ENCODE measurements at regions not wholly inside any gene's neighbourhood (a gene's known extent, or its start where the extent isn't known, plus 50 kb on each side); places are given as distances from the start of the nearest gene placed in this dataset.

GRCh38 chr4:52410971-52411370, 248.1 kb downstream of the USP46 start:
- no peak for TF ChIP-seq CTCF (IDR thresholded peaks at IDR 0.05; ENCODE audit: insufficient read depth, low read length, poor library complexity, severe bottlenecking)
- Histone ChIP-seq H3K36me3 (ENCODE audit: control insufficient read depth, insufficient read depth, low read length) (no peaks in the 10 kb centered on the region), H3K4me3 (ENCODE audit: low read depth, low read length) (no peak overlapping the region), H3K27me3 (ENCODE audit: control insufficient read depth, insufficient read depth, low read length) (no peaks in the 10 kb centered on the region)
- no peak for DNase-seq (ENCODE audit: low read depth)

GRCh38 chr4:52420330-52420729, 238.8 kb downstream of the USP46 start:
- no peaks in the 10 kb centered on the region for H3K36me3 ChIP-seq (ENCODE audit: control insufficient read depth, insufficient read depth, low read length)
- no peak for TF ChIP-seq CTCF (IDR thresholded peaks at IDR 0.05; ENCODE audit: insufficient read depth, low read length, poor library complexity, severe bottlenecking)
- no peaks in the 10 kb centered on the region for H3K27me3 ChIP-seq (ENCODE audit: control insufficient read depth, insufficient read depth, low read length)
- H3K4me3 ChIP-seq (ENCODE audit: low read depth, low read length), result no peak overlapping the region
- DNase-seq (ENCODE audit: low read depth), result no peak

GRCh38 chr4:52421811-52422213, 237.3 kb downstream of the USP46 start:
- Histone ChIP-seq H3K36me3 (ENCODE audit: control insufficient read depth, insufficient read depth, low read length) (no peaks in the 10 kb centered on the region), H3K4me3 (ENCODE audit: low read depth, low read length) (no peak overlapping the region), H3K27me3 (ENCODE audit: control insufficient read depth, insufficient read depth, low read length) (no peaks in the 10 kb centered on the region)
- TF ChIP-seq CTCF (IDR thresholded peaks at IDR 0.05; ENCODE audit: insufficient read depth, low read length, poor library complexity, severe bottlenecking), result no peak
- no peak for DNase-seq (ENCODE audit: low read depth)

- no peaks in the 10 kb centered on the region for H3K36me3 ChIP-seq (ENCODE audit: control insufficient read depth, insufficient read depth, low read length)
- DNase-seq (ENCODE audit: low read depth), result no peak
- H3K4me3 ChIP-seq (ENCODE audit: low read depth, low read length), result no peak overlapping the region
- no peak for TF ChIP-seq CTCF (IDR thresholded peaks at IDR 0.05; ENCODE audit: insufficient read depth, low read length, poor library complexity, severe bottlenecking)
- no peaks in the 10 kb centered on the region for H3K27me3 ChIP-seq (ENCODE audit: control insufficient read depth, insufficient read depth, low read length)
These were observed 235.1 kb downstream of the USP46 start for GRCh38 chr4:52423967-52424366.

- no peaks in the 10 kb centered on the region for H3K36me3 ChIP-seq (ENCODE audit: control insufficient read depth, insufficient read depth, low read length)
- TF ChIP-seq CTCF (IDR thresholded peaks at IDR 0.05; ENCODE audit: insufficient read depth, low read length, poor library complexity, severe bottlenecking), result no peak
- H3K27me3 ChIP-seq (ENCODE audit: control insufficient read depth, insufficient read depth, low read length), result no peaks in the 10 kb centered on the region
- no peak overlapping the region for H3K4me3 ChIP-seq (ENCODE audit: low read depth, low read length)
- DNase-seq (ENCODE audit: low read depth), result no peak
These were observed 233.3 kb downstream of the USP46 start for GRCh38 chr4:52425751-52426326.

- no peaks in the 10 kb centered on the region for H3K27me3 ChIP-seq (ENCODE audit: control insufficient read depth, insufficient read depth, low read length)
- DNase-seq (ENCODE audit: low read depth), result no peak
- no peak for TF ChIP-seq CTCF (IDR thresholded peaks at IDR 0.05; ENCODE audit: insufficient read depth, low read length, poor library complexity, severe bottlenecking)
- H3K36me3 ChIP-seq (ENCODE audit: control insufficient read depth, insufficient read depth, low read length), result no peaks in the 10 kb centered on the region
- H3K4me3 ChIP-seq (ENCODE audit: low read depth, low read length), result no peak overlapping the region
These were observed 227.7 kb downstream of the USP46 start for GRCh38 chr4:52431410-52431809.
